PC-3 (cell line): ENCODE measurements at regions not wholly inside any gene's neighbourhood (a gene's known extent, or its start where the extent isn't known, plus 50 kb on each side); places are given as distances from the start of the nearest gene placed in this dataset.

Experiments used
- ATAC-seq: fragments of 200-7000 bp; cut with Tn5 transposase; 2 replicates; pipeline ENCODE4 v1.9.1; 2020; ENCODE audit warnings: mild to moderate bottlenecking, moderate library complexity
- BruUV-seq: library from RNA; stranded (reverse); fragments of 400-500 nt; replicated peaks from 2 replicates; lab custom pipeline; 2021; lab: Mats Ljungman, UMichigan
- CTCF ChIA-PET: fragments of 300-600 bp; sonication (Branson Sonifier 250); formaldehyde crosslinking; loops from one replicate; lab custom pipeline; 2022; ENCODE audit warnings: antibody characterized with exemption; lab: Charles Lee
- POLR2A ChIA-PET: fragments of 300-600 bp; sonication (Branson Sonifier 250); formaldehyde crosslinking; loops from one replicate; lab custom pipeline; 2022; ENCODE audit warnings: antibody characterized with exemption; ENCODE audit not compliant: unreplicated experiment; lab: Charles Lee
- DNase-seq: peaks from one replicate; pipeline ENCODE4 v3.0.0-alpha.2; 2015
- H2AFZ ChIP-seq: fragments of 300-600 bp; sonication (generic); 2 replicates; pipeline ENCODE4 v1.6.0; 2016; ENCODE audit warnings: antibody characterized with exemption, low read length
- H3F3A ChIP-seq: fragments of 300-600 bp; sonication (generic); one replicate; pipeline ENCODE4 v1.6.0; 2017; ENCODE audit warnings: antibody characterized with exemption, low read length, control low read depth, mild to moderate bottlenecking; ENCODE audit not compliant: unreplicated experiment
- H3K27ac ChIP-seq: fragments of 300-600 bp; sonication (generic); 2 replicates; pipeline ENCODE4 v1.5.1; 2016; ENCODE audit warnings: mild to moderate bottlenecking, low read length
- H3K27me3 ChIP-seq: fragments of 300-600 bp; sonication (generic); 2 replicates; pipeline ENCODE4 v1.6.1; 2016; ENCODE audit warnings: low read length, mixed read lengths
- H3K36me3 ChIP-seq: fragments of 300-600 bp; sonication (generic); 2 replicates; pipeline ENCODE4 v1.6.1; 2016; ENCODE audit warnings: low read depth, mixed run types, low read length, mixed read lengths
- H3K4me1 ChIP-seq: fragments of 300-600 bp; sonication (generic); 2 replicates; pipeline ENCODE4 v1.5.1; 2016; ENCODE audit warnings: low read length; ENCODE audit not compliant: insufficient read depth
- H3K4me2 ChIP-seq: fragments of 300-600 bp; sonication (generic); 2 replicates; pipeline ENCODE4 v1.6.0; 2016; ENCODE audit warnings: low read length
- H3K4me3 ChIP-seq: fragments of 300-600 bp; sonication (generic); 2 replicates; pipeline ENCODE4 v1.5.1; 2016; ENCODE audit warnings: mild to moderate bottlenecking, low read length, mixed read lengths
- H3K79me2 ChIP-seq: fragments of 300-600 bp; sonication (generic); 2 replicates; pipeline ENCODE4 v1.6.1; 2017; ENCODE audit warnings: low read length, mixed read lengths
- H3K9ac ChIP-seq: fragments of 300-600 bp; sonication (generic); 2 replicates; pipeline ENCODE4 v1.6.0; 2016; ENCODE audit warnings: mild to moderate bottlenecking, low read length
- H3K9me2 ChIP-seq: fragments of 300-600 bp; sonication (generic); replicated peaks from 2 replicates; pipeline ENCODE4 v1.6.1; 2016; ENCODE audit warnings: mixed run types, low read length, mixed read lengths
- H3K9me3 ChIP-seq: fragments of 300-600 bp; sonication (generic); 2 replicates; pipeline ENCODE4 v1.6.1; 2016; ENCODE audit warnings: low read length, mixed read lengths
- H4K20me1 ChIP-seq: fragments of 300-600 bp; sonication (generic); 2 replicates; pipeline ENCODE4 v1.6.1; 2016; ENCODE audit warnings: low read length, mixed read lengths
- CTCF ChIP-seq: fragments of 300-600 bp; sonication (generic); conservative IDR thresholded peaks from 2 replicates; pipeline ENCODE4 v1.5.1; 2017; ENCODE audit warnings: antibody characterized with exemption, low read depth, mild to moderate bottlenecking, low read length
- EZH2 ChIP-seq: fragments of 300-600 bp; sonication (generic); IDR thresholded peaks from one replicate; pipeline ENCODE4 v1.6.1; 2017; ENCODE audit warnings: antibody characterized with exemption, mild to moderate bottlenecking, low read length; ENCODE audit not compliant: unreplicated experiment
- EZH2phosphoT487 ChIP-seq: fragments of 300-600 bp; sonication (generic); IDR thresholded peaks from 2 replicates; pipeline ENCODE4 v1.6.1; 2018; ENCODE audit warnings: mild to moderate bottlenecking, antibody characterized with exemption, low read length, borderline replicate concordance
- intact Hi-C: fragments of 100-400 bp; cut with micrococcal nuclease; formaldehyde crosslinking; loops from 2 replicates; pipeline ENCODE4 v1.9.0; 2023

GRCh38 chr4:81854406-81854805, 382.7 kb upstream of the RASGEF1B start:
- Histone ChIP-seq H3K9me2 (no peaks in the 10 kb centered on the region), H3K9ac (no peak overlapping the region), H3K4me1 (no peaks in the 10 kb centered on the region), H4K20me1 (no peaks in the 10 kb centered on the region), H3K4me2 (no peak overlapping the region), H3K27ac (no peak overlapping the region), H3K4me3 (no peak overlapping the region), H3K27me3 (peaks cover 5% of the 10 kb centered on the region; the same call in 1 of the 2 replicates), H2AFZ (no peak overlapping the region), H3K36me3 (no peaks in the 10 kb centered on the region), H3K79me2 (no peaks in the 10 kb centered on the region), H3K9me3 (no peaks in the 10 kb centered on the region), H3F3A (no peaks in the 10 kb centered on the region)
- ChIA-PET POLR2A (no interaction called here), CTCF (no interaction called here)
- no TSS peak for BruUV-seq
- no peak for TF ChIP-seq EZH2phosphoT487
- TF ChIP-seq EZH2: no peak
- TF ChIP-seq CTCF: no peak
- DNase-seq (no peak), ATAC-seq (no peak)
- intact Hi-C loops: no loop called here

- H3K9me2 ChIP-seq: no peaks in the 10 kb centered on the region
- DNase-seq (no peak), ATAC-seq (no peak)
- H3K36me3 ChIP-seq: no peaks in the 10 kb centered on the region
- peaks cover 14% of the 10 kb centered on the region; the same call in 1 of the 2 replicates for H3K27me3 ChIP-seq
- H3K4me3 ChIP-seq: no peak overlapping the region
- no peaks in the 10 kb centered on the region for H3F3A ChIP-seq
- H3K4me2 ChIP-seq: no peak overlapping the region
- H3K4me1 ChIP-seq: no peaks in the 10 kb centered on the region
- ChIA-PET CTCF (no interaction called here), POLR2A (no interaction called here)
- no peaks in the 10 kb centered on the region for H3K9me3 ChIP-seq
- intact Hi-C loops: no loop called here
- no peak overlapping the region for H2AFZ ChIP-seq
- TF ChIP-seq EZH2phosphoT487 (no peak), EZH2 (no peak), CTCF (no peak)
- BruUV-seq: no TSS peak
- H3K9ac ChIP-seq: no peak overlapping the region
- no peak overlapping the region for H3K27ac ChIP-seq
- H3K79me2 ChIP-seq: no peaks in the 10 kb centered on the region
- H4K20me1 ChIP-seq: no peaks in the 10 kb centered on the region
Measured at GRCh38 chr4:81852031-81852715, 380.5 kb upstream of the RASGEF1B start.

GRCh38 chr4:81850701-81851100, 379.0 kb upstream of the RASGEF1B start:
- ATAC-seq (no peak), DNase-seq (no peak)
- ChIA-PET CTCF (no interaction called here), POLR2A (no interaction called here)
- Histone ChIP-seq H4K20me1 (no peaks in the 10 kb centered on the region), H3K9ac (no peak overlapping the region), H3K36me3 (no peaks in the 10 kb centered on the region), H2AFZ (no peak overlapping the region), H3K4me3 (no peak overlapping the region), H3K27ac (no peak overlapping the region), H3K4me1 (no peaks in the 10 kb centered on the region), H3K4me2 (no peak overlapping the region), H3K27me3 (peaks cover 14% of the 10 kb centered on the region; the same call in 1 of the 2 replicates), H3K9me2 (no peaks in the 10 kb centered on the region), H3K79me2 (no peaks in the 10 kb centered on the region), H3F3A (no peaks in the 10 kb centered on the region), H3K9me3 (no peaks in the 10 kb centered on the region)
- BruUV-seq: no TSS peak
- TF ChIP-seq EZH2phosphoT487: no peak
- intact Hi-C loops: no loop called here
